Neural progenitor cell (in vitro differentiated cells): ENCODE measurements at regions not wholly inside any gene's neighbourhood (a gene's known extent, or its start where the extent isn't known, plus 50 kb on each side); places are given as distances from the start of the nearest gene placed in this dataset.
"Not testable (repeated sequence)": the region's sequence is repeated elsewhere in the genome, so short reads cannot be mapped to it uniquely, and the experiment has no call there.

Experiments used
- CTCF ChIP-seq: fragments of 200-600 bp; sonication (generic); IDR thresholded peaks from 2 replicates; pipeline ENCODE4 v1.5.1; 2017; ENCODE audit warnings: antibody characterized with exemption, mild to moderate bottlenecking
- EZH2 ChIP-seq: fragments of 200-600 bp; sonication (generic); IDR thresholded peaks from 2 replicates; pipeline ENCODE4 v1.6.1; 2017; ENCODE audit warnings: antibody characterized with exemption, mild to moderate bottlenecking, moderate library complexity

- not testable (repeated sequence) for TF ChIP-seq EZH2, CTCF
These were observed 4798.0 kb upstream of the OR11H1 start for GRCh38 chr22:10729979-10730378.
